ENCODE measurements at regions not wholly inside any gene's neighbourhood (a gene's known extent, or its start where the extent isn't known, plus 50 kb on each side); places are given as distances from the start of the nearest gene placed in this dataset.

DNA sequence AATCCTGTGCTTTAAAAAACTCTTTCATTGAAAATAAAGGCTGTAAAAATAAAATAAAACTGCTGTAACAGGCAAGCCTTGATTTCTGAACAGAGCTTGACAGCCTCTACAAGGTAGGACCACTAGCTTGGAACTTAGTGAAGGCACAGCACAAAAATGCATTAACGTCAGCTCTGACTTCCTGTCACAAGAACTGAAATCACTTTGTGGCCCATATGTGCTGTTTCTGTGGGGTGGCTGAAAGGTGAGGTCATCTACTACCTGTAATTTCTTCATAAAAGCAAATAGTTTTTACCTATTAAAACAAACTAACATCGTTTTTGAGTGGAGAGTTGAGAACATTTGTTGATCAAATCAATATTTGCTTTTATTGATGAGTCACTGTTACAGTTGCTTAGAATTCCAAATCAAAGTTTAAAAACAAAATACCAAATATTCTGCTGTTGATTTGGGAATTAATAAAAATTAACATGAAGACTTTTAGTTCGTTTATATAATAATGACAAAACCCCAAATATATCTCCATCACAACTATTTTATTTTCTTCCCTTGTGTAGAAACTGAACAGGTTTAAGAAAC lies 1034.1 kb downstream of the MCTP2 start:
- no peak for DNase-seq

- DNase-seq = no peak
Observed at GRCh38 chr15:95266451-95267061, 1035.2 kb downstream of the MCTP2 start.

DNA sequence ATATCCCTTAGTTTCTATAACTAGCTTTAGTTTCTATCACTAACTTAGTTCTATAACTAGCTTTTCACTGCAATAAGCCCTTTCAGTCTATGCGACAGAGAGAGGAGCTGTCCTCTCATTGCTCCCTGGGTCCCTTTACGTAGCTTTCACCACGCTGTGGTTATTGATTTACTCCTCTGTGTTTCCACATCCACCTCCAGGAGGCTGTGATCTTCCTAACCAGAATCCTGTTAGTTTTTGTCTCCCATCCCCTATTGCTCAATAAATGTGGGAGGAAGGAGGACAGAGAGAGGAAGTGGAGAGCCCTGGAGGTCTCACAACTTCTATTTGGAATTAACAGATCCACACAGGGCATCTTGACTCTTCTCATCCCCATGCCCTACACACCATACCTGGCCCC lies 1036.1 kb downstream of the MCTP2 start:
- DNase-seq = no peak

DNA sequence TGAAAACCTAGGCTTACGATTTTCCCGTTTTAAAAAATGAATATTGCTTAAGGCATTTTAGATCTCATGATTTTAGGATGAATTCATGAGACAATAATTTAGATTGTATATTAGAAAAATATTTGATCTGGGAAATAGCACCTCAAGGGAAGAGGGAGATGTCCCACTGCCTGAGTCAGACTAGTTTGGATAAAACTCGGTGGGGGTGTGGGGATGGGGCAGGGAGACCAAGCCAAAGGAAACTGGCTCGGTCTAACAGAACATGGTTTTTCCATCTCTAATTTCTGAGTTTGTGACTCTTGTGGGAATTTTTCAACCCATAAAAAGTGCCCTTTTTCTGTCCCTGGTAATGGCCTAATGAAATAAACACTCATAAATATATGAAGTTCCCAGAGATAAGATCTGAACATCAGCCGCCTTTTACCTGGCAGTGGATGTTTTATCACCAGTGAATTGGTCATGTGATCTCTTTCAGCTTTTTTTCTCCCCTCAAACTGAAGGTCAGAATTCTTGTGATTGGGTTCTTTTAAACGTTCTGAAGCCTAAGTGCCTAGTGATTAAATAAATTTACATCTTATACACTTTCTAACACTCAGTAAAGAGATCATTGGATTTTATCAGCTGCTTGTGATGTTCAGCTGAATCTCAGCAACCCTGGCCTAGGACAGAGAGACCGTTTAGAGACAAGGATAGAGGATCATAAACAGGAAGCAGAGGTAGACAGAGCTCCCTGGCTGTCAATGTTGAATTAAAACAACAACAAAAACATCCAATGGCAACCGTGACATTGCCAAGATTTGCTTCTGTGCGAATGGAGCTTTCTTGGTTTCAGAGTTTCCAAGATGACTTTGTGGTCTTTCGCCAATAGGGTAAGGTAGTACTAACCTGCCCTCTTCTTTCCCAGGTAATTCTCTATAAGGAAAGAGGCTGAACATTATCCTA lies 1038.2 kb downstream of the MCTP2 start:
- no peak for DNase-seq

DNA sequence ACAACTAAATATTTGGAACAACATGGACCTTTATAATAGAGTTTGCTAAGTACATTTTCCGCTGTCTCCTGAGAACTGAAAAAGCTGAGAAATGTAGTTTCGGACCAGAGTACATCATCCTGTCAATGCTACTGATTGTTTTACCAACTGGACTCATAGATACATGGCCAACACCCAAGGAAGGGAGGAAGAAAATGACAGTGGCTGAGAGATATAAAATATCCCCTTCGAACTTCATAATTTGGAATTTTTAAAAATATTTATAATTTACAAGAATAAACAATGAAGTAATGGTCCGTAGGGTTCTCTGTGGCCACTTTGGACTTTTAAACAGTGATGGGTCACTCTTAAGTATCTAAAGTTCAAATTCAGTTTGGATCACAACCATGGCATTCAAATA lies 1042.7 kb downstream of the MCTP2 start:
- DNase-seq = no peak

DNA sequence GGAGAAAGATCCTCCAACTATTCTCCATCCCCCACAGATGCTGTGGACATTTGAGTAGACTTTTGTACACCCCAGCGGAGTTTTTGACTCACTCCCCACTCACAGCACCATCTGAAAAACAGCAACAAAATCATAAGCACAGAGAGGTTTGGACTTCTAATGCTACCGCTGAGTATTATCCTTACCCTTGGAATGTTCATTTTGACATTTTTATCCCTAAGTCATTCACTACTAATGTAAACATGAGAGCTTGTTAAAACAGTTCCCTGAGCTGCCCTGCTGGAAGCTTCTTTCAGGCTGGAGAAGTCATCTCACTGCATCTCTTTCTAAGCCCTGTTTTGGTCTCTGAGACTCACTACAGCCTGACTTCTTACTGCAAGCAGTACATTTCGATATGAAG lies 1045.9 kb downstream of the MCTP2 start:
- no peak for DNase-seq

GRCh38 chr15:95278532-95279245 lies 1047.3 kb downstream of the MCTP2 start:
- no peak for DNase-seq

- no peak for DNase-seq
Observed at GRCh38 chr15:95279277-95280019, 1048.1 kb downstream of the MCTP2 start.

GRCh38 chr15:95280711-95281110 lies 1049.3 kb downstream of the MCTP2 start:
- no peak for DNase-seq

GRCh38 chr15:95281470-95281869 lies 1049.0 kb upstream of the NR2F2 start:
- DNase-seq = no peak

DNA sequence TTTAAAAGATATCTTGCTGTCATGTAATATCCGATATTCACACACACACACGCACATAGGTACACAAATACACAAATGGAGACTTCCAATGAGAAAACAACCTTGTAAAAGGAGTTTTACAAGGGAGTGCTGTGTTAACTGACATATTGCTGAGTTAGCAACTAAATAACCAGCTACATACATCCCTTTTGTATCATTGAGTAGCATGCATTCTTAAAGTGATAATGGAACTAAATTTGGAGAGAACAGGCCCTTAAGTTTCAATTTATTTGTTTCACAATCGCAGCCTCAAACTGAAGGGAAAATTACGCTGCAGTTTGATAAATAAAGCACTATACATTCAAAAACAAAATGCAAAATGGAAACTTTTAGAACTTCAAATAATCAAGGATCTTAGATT lies 1046.0 kb upstream of the NR2F2 start:
- DNase-seq = no peak

GRCh38 chr15:95284933-95285421 lies 1045.5 kb upstream of the NR2F2 start:
- DNase-seq = no peak

- no peak for DNase-seq
Observed at GRCh38 chr15:95286352-95286880, 1044.1 kb upstream of the NR2F2 start.

DNA sequence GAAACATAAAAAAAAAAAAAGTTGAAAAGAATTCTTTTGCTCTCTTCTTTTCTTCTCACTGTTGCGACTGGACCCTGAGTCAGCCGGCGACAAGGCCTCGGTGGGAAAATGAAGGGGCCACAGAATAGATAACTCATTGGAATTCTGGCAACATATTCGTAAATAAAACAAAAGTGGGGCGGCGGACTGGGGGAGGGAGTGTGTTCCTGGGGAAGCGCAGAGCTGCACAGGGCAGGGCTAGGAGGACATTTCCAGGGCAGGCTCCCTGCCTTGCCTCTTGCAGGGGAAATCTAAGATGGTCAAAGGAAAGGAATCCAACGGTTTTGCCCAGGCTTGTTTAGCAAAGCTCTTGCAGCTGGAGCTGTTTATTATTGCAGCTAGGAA lies 1042.8 kb upstream of the NR2F2 start:
- DNase-seq = no peak

- no peak for DNase-seq
Observed at GRCh38 chr15:95288626-95289025, 1041.9 kb upstream of the NR2F2 start.

DNA sequence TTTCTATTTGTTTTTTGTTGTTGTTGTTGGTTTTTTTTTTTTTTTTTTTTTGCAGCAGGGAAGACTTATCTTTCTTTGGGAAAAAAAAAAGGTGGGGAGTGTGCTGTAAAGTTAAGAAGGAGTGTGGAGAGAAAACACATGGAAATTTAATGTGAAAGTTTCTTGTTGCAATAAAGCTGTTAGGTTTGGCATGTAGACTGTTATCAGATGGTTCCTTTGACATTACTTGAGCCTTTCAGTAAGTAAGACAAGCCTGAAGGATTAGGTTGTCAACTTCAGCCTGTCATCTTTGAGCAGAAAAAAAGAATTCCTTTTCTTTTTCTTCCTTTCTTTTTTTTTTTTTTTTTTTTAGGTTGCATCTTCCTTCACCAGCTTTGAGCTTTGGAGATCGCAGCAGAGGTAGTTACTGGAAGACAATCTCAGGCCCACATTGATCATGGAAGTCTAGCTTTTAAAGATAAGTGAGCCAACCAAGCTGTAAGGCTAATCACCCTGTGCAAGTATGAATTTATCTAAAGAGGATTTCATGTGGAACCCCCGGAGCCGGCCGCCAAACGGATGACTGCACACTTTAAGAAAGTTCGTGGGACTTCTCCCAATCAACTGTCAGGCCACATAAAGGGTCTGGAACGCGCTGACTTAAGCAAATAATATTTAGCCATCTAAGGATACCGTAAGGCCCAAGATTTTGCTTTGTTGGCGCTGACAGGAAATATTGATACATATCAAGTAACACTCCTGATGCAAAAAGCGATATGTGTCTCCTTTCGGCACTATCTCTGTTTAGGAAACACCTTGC lies 1040.1 kb upstream of the NR2F2 start:
- no peak for DNase-seq

DNA sequence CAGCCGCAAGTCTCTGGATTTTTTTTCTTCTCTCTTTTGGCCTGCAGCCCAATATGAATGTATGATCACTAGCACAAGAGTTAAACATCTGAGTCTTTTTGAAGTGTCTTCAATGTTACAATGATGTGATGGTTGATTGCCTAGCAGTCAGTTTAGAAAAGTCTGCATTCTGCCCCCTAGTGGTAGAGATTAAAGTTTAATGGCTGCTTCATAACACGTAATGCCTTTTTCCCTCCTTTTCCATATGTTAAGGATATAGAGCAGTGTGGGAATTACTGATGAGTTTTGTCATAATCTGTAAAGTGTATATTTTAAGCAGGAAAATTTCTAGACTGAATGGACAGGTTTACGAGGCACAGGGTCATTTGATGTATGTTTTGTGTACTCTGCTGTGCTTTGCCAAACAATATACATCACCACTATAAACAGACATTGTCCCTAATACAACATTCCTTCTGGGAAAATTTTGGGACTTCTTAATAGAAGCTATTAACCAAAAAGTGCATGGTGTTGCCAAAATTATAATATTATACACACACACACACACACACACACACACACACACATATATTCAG lies 1038.5 kb upstream of the NR2F2 start:
- no peak for DNase-seq

DNA sequence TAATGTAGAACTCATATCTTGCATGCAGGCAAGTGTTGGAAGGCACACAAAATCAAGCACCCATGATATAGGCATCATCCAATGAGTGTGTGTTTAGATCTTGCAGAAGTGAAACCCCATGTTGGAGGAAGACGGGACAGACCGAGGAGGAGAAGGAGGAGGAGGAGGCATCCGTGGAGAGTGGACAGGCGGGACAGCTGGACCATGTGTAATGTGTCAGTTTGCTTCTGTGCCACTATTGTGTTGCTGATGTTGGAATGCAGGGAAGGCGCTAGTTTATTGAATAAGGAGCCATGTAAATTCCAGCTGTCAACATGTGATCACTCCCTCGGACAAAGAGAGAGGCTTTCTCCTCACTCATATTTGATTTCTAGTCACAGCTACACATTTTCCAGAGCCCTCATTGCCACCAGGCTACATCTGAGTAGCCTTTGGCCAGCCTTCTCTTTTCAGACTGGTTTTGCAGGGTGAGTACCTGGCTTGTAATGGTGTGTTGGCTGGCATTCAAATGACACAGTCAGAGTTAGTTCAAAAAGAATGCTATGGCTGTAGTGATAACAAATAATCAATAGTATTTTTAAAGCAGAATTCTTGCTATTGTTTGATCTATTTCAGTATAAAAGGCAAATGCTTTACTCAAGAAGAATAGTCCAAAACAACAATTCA lies 1037.6 kb upstream of the NR2F2 start:
- no peak for DNase-seq

DNA sequence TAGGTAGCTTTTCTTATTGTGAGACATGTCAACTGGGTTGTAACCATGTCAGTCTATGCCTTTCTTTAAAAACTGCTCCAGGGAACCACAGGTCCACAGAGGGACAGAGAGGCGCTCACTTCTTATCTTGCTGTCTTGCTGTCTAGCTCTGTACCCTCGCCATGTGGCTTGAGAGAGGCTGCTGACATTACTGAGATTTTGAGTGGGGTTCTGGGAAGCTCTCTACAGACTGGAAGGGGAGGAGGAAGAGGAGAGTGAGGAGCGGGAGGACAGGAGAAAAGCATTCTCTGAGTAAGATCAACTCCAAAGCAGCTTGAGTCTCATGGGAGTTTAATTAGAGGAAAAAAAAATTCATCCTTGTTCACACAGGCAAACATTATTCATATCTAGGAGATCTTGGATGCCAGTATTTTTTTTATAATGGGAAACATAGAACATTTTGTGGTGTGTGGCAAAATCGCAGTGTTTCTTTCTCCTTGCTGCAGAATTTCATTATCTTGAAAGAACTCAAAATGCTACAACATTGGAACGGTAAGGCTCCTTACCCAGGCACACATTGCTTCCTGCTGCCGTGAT lies 1037.0 kb upstream of the NR2F2 start:
- no peak for DNase-seq

DNA sequence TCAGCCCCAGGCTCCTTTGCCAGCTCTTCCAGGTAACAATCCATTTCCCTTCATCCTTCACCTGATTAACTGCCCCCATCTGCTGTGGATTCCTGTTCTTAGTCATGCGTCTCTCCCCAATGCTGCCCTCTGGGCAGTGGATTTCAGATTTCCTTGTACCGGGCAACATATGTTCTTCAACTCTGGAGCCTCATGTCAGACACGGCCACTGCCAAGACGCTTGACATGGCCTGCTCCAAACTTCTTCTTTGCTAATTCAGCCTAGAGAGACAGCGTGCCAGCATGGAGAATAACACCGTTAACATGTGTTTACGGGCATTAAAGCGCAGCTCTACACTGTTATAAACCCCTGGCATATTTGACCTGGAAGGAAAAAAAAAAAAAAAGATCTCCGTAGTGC lies 1035.1 kb upstream of the NR2F2 start:
- no peak for DNase-seq

Data from NCI-H2029 (cell line).